ENCODE measurements at regions not wholly inside any gene's neighbourhood (a gene's known extent, or its start where the extent isn't known, plus 50 kb on each side); places are given as distances from the start of the nearest gene placed in this dataset.

- intact Hi-C loops (cut with micrococcal nuclease): no loop called here
- Mint-ChIP-seq H3K27ac (no peak overlapping the region), H3K4me3 (no peak overlapping the region), H3K36me3 (no peaks in the 10 kb centered on the region), H3K27me3 (ENCODE audit: low read depth in 2 of 2) (no peaks in the 10 kb centered on the region), H3K4me1 (no peaks in the 10 kb centered on the region), H3K9me3 (no peaks in the 10 kb centered on the region)
- TF ChIP-seq, protein P1, sequence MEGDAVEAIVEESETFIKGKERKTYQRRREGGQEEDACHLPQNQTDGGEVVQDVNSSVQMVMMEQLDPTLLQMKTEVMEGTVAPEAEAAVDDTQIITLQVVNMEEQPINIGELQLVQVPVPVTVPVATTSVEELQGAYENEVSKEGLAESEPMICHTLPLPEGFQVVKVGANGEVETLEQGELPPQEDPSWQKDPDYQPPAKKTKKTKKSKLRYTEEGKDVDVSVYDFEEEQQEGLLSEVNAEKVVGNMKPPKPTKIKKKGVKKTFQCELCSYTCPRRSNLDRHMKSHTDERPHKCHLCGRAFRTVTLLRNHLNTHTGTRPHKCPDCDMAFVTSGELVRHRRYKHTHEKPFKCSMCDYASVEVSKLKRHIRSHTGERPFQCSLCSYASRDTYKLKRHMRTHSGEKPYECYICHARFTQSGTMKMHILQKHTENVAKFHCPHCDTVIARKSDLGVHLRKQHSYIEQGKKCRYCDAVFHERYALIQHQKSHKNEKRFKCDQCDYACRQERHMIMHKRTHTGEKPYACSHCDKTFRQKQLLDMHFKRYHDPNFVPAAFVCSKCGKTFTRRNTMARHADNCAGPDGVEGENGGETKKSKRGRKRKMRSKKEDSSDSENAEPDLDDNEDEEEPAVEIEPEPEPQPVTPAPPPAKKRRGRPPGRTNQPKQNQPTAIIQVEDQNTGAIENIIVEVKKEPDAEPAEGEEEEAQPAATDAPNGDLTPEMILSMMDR (IDR thresholded peaks at IDR 0.05): no peak
- Histone ChIP-seq H3K4me3 (ENCODE audit: low read length) (no peak overlapping the region), H3K27me3 (ENCODE audit: control insufficient read depth, insufficient read depth, low read length) (no peaks in the 10 kb centered on the region), H3K27ac (ENCODE audit: low read length) (no peak overlapping the region), H3K36me3 (ENCODE audit: control insufficient read depth, insufficient read depth, low read length) (no peaks in the 10 kb centered on the region), H3K9me3 (ENCODE audit: control insufficient read depth, insufficient read depth, low read length) (no peaks in the 10 kb centered on the region), H3K4me1 (ENCODE audit: control insufficient read depth, insufficient read depth, low read length) (no peaks in the 10 kb centered on the region)
- DNase-seq (no peak), ATAC-seq (no peak)
- 74% methylated on average over 8 of the region's 8 CpGs for WGBS (ENCODE audit: insufficient coverage)
Measured at GRCh38 chr21:35942211-35943144, 117.8 kb downstream of the SETD4 start.

DNA sequence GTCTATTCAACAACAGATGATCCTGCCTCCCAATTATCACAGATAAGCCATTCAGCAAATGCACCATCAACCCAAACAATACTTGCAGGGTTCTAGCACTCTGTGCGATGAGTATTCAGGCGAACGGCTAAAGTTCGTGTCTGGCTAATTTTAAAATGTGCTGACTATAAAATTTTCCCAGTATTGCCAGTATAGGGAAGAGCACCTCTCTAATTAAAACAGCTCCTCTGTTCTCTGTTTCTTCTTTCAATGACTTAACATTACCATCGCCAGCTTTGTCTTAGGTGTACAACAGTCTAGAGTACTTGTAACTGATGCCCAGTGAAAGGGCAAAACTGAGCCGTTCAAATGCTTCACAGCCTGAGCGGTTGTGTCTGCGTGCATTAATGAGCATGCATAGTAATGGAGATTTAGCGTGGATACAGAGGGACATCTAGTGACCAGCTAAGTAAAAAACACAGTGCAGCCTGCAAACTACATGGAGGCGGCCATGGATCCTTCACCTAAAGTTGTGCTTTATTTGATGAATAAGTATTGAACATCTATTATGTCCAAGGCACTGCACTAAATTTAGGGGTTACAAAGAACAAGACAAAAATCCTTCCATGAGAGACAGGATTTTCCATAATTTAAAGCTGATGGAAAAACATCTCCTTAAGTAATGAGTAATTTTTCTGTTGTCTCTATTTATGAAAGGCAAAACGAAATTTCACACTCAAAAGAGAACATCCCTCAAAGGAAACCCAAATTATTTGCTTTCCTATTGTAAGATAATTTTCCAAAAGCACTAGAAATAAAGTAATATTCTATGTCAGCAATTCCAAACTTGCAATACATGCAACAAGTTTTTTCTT is 120.0 kb downstream of the SETD4 start:
- WGBS (ENCODE audit: insufficient coverage): 46% methylated on average over 10 of the region's 11 CpGs
- DNase-seq (peak in 1 of 2 donors; percentile 45), ATAC-seq (peak in 1 of 3 donors; percentile 47)
- no peaks in the 10 kb centered on the region for H3K36me3 ChIP-seq (ENCODE audit: control insufficient read depth, insufficient read depth, low read length)
- Mint-ChIP-seq H3K27me3 (ENCODE audit: low read depth in 2 of 2) (peaks cover 2 to 5% of the 10 kb centered on the region in 2 donors), H3K4me3 (no peak overlapping the region), H3K36me3 (no peaks in the 10 kb centered on the region), H3K9me3 (no peaks in the 10 kb centered on the region), H3K4me1 (no peaks in the 10 kb centered on the region), H3K27ac (no peak overlapping the region)
- H3K9me3 ChIP-seq (ENCODE audit: control insufficient read depth, insufficient read depth, low read length): no peaks in the 10 kb centered on the region
- no peak overlapping the region for H3K4me3 ChIP-seq (ENCODE audit: low read length)
- no peak overlapping the region for H3K27ac ChIP-seq (ENCODE audit: low read length)
- no peaks in the 10 kb centered on the region for H3K27me3 ChIP-seq (ENCODE audit: control insufficient read depth, insufficient read depth, low read length)
- H3K4me1 ChIP-seq (ENCODE audit: control insufficient read depth, insufficient read depth, low read length): no peaks in the 10 kb centered on the region
- intact Hi-C loops (cut with micrococcal nuclease): no loop called here
- TF ChIP-seq, protein P1 (IDR thresholded peaks at IDR 0.05): peak; percentile 16

GRCh38 chr21:35938446-35938845 is 121.9 kb downstream of the SETD4 start:
- intact Hi-C loops (cut with micrococcal nuclease): no loop called here
- WGBS (ENCODE audit: insufficient coverage): 100% methylated on average over 2 of the region's 2 CpGs
- TF ChIP-seq, protein P1 (IDR thresholded peaks at IDR 0.05): no peak

More at GRCh38 chr21:35938446-35938845, 121.9 kb downstream of the SETD4 start:
- Mint-ChIP-seq H3K27ac (no peak overlapping the region), H3K4me3 (no peak overlapping the region), H3K4me1 (no peaks in the 10 kb centered on the region), H3K27me3 (ENCODE audit: low read depth in 2 of 2) (peaks cover 2 to 5% of the 10 kb centered on the region in 2 donors), H3K36me3 (no peaks in the 10 kb centered on the region), H3K9me3 (no peaks in the 10 kb centered on the region)
- Histone ChIP-seq H3K27me3 (ENCODE audit: control insufficient read depth, insufficient read depth, low read length) (no peaks in the 10 kb centered on the region), H3K36me3 (ENCODE audit: control insufficient read depth, insufficient read depth, low read length) (no peaks in the 10 kb centered on the region), H3K4me3 (ENCODE audit: low read length) (no peak overlapping the region), H3K27ac (ENCODE audit: low read length) (no peak overlapping the region), H3K9me3 (ENCODE audit: control insufficient read depth, insufficient read depth, low read length) (no peaks in the 10 kb centered on the region), H3K4me1 (ENCODE audit: control insufficient read depth, insufficient read depth, low read length) (no peaks in the 10 kb centered on the region)
- no peak for ATAC-seq
- no peak for DNase-seq

Measured in natural killer cell (primary cell).